Right renal pelvis (tissue), 4 donors: ENCODE measurements at regions not wholly inside any gene's neighbourhood (a gene's known extent, or its start where the extent isn't known, plus 50 kb on each side); places are given as distances from the start of the nearest gene placed in this dataset.

Experiments used
- DNase-seq, 4 donors: peaks; one replicate each; pipeline ENCODE4 v3.0.0-alpha.2; 2013; ENCODE audit warnings: low read depth in 4 of 4, low spot score in 3 of 4, missing footprints in 1 of 4

DNA sequence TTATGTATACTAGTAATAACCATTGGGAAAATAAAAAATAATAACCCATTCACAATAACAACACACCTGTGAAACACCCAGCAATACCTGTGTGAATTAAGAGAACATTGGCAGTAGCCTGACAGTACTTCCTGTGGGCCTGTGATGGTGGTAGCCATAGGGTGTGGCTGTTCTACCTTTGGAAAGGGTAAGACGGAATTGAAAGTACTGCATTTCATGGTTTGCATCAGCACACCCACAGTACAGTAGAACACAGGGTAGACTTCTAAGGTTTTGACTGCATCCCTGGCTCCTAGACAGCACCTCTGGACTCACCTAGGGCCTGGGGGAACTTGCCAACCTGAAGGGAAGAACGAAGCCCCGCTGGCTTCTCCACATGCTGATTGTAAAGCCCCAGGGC, 279.8 kb downstream of the HTR1B start:
- DNase-seq = no peak

DNA sequence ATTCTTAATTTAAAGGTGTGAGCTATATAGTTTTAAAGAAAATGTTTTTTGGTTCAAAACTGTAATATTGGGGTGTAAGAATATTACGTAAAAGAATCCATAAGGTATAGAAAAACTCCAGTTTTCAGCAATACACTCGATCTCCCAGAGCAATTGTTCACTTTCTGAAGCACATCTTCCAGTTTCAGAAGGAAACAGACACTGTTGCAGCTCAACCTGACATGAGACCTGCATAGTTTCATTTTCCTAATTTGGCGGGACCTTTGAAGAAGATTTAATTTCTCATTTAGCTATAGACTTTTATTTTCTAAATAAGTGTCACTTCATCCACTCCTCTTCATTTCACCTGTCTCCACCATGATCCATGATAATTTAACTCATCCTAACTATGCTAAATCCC, 281.5 kb downstream of the HTR1B start:
- DNase-seq = no peak

DNA sequence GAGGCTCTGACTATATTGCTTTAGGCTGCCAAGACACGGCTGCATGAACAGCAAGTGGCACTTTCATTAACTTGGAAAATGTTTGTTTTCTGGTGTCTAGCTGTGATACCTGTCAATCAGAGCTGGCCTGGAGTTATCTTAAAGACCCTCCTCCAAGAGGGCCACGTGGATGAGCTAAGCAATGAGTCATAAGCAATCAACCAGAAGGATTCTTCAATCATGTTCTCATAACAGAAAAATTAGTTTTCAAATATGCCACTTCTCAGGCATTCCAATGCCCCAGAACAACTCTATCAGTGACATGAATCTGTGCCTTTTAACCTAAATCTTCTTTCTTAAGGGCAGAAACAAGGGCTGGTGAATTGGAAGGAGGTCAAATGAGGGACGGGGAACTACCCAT, 283.0 kb downstream of the HTR1B start:
- DNase-seq = no peak

DNA sequence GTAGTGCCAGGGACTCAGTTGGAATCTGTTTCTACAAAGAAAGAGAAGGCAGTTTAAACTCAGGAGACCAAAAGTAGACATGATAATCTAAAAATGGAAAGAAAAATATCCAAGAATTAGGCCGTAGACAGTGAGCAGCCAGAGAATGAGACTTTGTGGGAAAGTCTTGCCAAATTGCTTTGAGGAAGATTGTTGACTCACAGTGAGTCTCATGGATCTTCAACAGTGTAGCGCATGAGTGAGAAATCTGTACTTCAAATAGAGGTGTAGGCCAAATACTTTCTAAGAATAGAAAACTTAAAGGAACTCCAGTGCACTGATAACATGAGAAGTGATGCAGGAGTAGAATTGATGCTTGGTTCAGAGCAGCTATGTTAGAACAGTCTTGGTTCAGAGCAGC, 284.5 kb downstream of the HTR1B start:
- no peak for DNase-seq

DNA sequence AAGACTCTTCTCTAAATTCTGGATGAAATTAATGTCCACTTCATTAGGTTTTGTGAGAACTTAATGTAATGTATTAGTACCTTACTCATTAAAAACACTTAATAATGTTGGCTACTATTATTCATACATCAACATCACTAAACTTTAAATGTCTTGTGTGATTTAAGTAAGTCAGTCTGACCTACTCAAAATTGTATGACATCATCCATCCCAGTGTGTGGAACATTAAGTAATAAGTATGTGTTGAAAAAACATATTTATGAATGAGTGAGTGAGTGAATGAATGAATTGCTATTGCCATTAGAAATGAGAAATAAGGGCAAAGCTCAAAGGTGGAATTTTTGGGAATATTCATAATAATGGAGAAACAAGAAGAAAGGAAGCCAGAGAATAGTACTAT, 285.8 kb downstream of the HTR1B start:
- DNase-seq = no peak

DNA sequence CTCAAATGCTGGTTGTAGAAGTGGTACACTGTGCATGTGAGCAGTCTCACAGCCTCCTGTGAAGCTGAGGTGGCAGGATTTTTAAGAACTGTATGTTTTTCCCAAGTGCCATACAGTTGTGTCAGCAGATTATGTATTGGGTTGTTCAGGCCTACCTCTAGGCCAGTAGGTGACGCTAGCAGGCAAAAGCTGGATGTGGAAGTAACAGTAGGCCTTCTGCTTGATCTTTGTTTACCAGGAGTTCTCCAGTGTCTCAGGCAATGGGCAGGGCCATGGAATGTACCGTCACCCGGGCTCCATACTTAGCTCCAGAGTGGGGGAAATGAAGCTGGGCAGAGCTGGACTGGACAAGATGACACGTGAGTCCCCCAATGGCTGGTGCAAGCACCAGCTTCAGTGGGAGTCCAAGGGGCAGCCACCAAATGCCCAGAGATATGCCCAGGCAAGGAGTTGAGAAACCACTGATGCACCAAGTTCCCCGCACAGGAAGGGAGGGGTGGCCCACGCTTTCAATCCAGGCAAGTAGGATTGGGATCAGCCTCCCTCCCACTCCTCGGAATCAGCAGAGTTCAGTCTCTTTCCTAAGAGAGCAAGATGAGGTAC, 289.7 kb downstream of the HTR1B start:
- DNase-seq = no peak

DNA sequence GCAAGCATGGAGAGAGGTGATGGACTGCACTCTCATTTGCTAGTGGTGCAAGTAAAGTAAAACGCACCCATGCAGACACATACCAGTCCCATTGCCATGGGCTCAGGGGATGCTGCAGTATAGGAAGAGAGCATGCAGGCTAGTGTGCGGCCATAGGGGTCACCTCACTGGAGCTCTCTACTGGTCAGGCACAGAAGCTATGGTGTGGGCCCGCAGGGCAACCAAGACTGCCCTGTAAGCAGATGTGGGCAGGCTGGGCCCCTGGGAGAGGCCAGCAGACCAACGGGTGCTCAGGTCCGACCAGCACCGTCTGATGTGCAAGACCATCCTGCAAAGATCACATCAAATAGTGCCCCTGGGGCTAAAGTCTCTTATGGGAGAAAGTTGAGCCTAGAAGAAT, 290.7 kb downstream of the HTR1B start:
- no peak for DNase-seq

DNA sequence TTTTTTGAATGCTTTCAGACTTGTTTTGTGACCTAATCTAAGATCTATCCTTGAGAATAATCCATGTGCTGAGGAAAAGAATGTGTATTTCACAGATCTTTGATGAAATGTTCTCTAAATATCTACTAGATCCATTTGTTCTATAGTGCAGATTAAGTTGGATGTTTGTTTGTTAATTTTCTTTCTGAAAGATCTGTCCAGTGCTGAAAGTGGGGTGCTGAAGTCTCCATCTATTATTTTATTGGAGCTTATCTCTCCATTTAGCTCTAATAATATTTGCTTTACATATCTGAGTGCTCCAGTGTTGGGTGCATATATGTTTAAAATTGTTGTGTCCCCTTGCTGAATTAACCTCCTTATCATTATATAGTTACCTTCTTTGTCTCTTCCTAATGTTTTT, 303.6 kb downstream of the HTR1B start:
- DNase-seq = no peak

DNA sequence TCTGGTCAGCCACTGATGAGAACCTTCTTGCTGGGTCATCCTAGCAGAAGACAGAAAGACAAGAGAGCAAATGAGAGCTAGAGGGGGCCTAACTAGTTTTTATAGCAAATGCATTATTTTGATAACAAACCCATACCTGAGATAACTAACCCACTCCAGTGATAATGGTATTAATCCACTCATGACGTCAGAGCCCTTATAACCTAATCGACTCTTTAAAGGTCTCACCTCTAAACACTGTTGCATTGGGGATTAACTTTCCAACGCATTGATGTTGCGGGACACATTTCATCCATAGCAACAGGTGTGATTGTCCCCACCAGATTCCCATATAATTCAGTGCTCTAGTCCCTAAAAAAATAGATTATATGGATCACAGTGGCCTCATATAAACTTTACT, 312.1 kb downstream of the HTR1B start:
- DNase-seq = no peak

DNA sequence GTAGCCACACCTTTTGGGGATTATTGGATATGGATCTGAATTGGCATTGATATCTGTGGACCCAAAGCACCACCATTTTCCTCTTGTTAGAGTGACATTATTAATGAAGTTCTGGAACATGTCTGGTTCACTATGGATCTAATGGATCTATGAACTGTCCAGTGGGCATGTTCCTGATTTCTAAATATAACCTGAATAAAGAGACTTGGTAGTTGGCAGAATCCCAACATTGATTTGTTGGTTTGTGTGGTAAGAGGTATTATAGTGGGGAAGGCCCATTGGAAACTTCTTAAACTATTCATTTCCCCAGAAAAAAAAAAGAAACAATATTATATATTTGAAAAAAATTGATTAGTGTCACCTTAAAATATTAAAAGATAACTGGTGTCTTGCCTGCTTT, 312.6 kb downstream of the HTR1B start:
- DNase-seq = no peak

DNA sequence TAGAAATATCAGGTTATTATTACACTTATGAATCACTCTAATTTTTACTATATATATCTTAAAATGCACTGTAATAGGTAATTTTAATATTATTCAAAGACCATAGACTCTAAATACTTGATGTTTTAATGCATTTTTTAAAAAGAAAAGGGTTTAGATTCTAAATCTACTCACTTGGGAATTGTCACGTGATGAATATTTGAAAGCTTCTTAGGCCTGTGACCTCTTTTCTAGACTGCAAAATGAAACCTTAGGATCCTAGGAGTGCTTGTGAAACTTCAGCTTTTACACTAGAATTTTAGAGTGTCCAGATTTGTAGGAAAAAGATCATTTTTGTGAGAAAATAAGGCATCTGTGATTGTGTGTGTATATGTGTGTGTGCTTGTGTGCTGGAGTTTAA, 318.0 kb downstream of the HTR1B start:
- no peak for DNase-seq

DNA sequence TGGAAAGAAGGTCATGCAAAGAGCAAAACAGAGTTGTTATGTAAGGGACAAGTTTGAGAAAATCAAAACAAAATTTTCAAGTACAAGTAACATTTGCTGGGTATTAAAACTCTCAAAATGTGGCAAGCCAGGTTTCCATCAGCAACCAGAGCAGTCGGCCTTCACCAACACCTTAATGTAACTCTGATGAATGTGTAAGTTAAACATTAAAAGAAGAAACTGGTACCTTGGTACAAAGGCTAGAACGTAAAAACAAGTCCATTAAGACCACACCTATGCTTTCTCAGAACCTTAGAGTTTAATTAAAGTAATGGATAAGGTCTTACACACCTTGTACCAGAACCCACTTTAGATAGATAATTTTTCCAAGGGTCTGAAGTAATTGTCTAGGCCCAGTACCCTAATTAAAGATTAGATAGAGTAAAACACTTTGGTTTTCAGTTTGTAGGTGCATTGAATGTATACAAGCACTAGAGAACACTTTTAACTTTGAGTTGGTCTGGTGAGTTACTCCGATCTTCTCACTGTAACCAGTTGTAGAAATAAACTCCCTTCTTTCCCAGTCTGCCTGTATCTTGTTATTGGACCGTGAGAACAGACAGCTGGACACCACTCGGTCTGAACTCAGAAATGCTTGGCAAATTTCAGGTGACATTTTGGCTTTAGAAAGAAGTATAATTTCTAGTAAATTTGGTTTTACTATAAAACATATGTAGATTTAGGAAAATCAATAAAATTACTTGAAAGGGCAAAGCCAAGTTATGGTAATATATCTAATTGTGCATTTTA, 319.4 kb downstream of the HTR1B start:
- DNase-seq = no peak

DNA sequence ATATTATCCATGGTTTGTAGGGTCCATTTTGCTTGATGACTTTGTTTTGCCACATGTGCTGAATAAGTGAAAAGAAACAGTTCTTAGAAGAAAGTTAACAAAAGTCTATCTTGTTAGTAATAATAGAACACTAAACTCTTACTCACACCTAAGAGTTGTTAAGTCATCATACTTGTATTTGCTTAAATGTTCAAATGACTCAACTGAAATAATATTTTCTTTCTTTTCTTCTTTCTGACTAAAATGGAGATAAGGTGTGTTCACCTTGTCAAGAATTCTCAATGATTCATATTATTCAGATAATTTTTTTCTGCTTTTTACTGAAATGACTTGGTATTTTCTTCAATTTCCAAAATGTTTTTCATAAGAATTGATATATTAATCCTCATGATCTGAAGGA, 327.2 kb downstream of the HTR1B start:
- DNase-seq = no peak

DNA sequence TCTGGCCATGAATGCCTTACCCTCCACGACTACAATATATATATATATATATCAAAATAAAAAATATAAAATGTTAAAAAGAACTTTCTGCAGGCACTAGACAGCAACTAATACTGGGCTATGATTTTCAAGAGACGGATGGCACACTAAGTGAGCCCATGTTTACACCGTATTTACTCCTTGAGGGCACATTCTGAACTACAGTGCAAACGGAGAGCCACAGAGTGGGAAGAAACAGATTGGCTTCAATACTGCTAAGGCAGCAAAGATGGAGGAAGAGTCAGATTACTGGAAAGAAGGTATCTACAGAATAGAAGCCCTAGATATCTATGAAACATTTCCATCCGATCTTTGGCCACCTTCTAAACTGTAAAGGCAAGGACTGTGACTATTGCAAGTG, 330.3 kb downstream of the HTR1B start:
- no peak for DNase-seq

DNA sequence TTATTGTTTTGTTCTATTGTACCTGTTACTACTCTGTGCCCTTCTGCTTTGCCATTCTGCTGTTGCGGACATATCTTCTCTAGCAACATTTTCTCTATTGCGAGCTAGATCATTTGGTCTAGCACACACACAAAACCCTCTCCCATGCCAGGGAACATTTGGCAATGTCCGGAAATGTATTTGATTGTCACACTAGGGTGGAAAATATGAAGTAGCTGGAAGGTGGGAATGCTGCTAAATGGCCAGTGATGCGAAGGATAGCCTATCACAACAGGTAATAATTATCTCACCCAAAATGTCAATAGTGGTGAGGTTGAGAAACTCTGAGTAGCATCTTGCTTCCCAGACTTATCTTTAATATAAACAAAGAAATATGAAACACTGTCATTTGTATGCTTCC, 331.9 kb downstream of the HTR1B start:
- DNase-seq = no peak

DNA sequence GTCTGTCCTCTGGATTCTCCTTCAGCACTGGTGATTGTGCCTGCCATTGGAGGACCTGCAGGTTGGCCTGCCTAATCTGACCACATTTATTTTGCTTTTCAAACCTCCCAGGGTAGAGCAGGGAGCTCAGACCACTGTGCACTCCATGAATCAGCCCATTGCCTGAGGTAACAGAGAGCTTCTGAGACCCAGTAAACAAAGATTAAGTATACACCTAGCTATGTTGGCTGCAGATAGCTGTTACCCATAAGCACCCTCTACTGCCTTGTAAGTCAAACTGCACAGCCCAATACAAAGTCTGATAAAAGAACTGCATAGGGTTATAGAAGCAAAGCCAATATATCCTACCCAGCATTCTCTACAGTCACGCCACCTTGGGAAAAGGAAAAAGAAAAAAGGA, 338.7 kb downstream of the HTR1B start:
- no peak for DNase-seq

DNA sequence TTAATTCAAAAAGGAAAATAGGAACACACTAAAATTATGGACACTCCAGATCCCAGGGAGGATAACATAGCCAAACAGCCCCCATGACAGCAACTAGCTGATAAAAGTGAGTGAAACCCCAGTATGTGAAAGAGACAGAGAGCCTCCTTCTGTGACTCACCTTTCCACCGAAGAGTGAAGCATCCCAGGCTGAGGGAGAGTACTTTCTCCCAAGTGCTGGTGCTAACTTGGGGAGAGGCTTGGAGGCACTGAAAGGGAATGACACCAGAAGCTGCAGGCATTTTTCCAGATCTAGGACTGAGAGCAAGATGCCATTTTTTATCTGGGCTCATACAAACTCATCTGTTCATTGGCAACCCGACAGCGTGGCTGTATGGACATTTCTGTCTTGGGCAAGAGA, 339.8 kb downstream of the HTR1B start:
- no peak for DNase-seq

DNA sequence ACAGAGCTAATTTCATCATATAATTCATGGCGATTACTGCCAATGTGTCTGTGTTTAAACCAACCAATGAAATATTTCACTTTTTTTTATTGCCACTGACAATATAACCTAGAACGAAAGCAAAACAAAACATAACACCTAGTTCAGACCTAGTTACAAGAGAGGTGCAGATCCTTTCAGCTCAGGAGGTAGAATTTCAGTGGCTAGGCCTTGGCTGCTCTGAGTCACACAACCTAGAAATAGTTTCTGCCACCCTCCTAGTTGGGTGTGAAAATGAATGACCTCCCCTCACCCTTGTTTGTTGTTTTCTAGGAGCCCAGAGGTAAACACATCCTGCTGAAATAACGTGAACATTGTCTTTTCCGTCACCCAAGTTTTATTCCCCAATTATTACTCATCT, 356.3 kb downstream of the HTR1B start:
- DNase-seq = no peak

DNA sequence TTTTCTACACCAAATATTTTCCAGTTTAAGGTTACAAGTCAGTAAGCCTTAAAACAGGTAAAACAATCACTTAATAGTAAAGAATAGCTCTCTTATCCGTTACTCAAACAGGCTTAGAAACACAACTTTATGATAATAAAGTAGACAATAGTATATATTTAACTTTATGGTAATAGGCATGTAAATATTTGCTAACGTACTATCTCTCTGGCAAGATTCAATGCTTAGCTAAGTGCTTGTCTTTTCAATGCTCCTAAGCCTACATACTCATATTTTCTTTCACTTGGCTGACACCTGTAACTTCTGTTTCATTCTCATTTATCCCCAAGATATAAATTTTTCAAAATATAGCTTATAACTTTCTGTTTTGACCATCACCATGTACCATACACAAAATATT, 358.2 kb downstream of the HTR1B start:
- DNase-seq = no peak

DNA sequence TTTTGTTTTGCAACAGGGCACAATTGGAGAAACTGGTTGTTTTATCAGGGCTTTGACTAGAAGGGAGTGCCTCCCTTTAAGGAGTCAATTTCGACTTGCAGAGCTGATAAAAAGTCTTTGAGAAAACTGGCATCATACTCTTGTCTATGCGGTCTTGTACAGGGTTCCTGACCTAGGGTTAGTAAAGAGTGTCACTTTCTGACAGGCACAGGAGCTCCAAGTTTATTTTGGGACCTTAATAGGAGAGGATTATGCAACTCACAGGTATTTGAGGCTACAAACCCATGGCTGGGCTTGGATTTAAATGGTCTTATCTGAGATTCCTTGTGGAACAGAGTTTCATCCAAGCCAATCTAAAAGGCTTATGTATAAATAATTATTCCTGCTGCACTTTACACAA, 365.4 kb downstream of the HTR1B start:
- DNase-seq = no peak

DNA sequence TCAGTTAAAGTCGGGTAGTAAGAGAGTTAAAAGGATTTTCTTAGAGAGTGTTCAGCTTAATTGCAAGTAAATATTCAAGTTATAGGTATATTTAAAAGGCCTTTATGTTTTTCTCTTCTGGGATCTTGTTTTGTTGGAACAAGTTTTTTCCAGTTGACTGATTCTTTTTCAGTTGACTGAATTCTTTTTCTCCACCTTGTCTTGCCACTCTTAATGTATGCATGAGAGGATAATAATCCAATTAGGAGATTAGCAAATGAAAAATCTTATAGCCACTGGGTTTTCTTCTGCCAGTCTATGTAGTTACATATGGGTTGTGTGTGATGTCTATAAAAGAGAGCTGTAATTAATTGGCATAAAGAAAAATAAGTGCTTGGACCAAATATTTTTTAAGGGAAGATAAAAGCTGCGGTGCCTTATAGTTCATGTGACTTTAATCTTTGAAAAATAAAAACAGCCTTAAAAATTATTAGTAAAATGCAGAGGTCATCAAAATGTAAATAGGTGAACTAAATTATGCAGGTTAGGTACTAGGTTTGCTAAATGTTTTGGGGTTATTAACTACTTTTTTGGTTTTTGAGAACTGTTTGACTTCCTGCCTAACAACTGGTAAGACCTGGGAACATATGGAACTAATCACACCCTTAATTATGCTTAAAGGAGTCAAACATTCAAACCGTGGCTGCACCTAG, 367.2 kb downstream of the HTR1B start:
- no peak for DNase-seq

DNA sequence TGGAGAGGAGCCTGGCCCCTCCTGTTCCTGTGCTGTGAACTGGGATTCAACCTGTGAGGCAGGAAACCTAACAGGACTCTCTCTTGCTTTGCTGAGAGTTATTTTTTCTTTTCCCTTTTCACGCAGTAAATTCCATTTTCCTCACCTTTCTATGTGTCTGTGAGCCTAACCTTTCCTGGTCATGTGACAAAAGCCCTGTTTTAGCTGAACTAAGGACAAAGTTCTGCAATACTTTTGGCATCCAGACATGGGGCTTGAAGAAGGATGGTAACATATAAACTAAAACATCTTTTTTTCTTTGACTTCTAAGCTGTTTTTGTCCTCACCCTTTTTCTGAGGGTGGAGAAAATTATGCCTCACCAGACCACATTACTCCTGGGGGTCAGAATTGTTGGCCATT, 368.5 kb downstream of the HTR1B start:
- no peak for DNase-seq
